GM18907 (cell line): ENCODE measurements at regions not wholly inside any gene's neighbourhood (a gene's known extent, or its start where the extent isn't known, plus 50 kb on each side); places are given as distances from the start of the nearest gene placed in this dataset.

ENCODE experiments used
- ATAC-seq: cut with Tn5 transposase; IDR thresholded peaks from one replicate; pipeline ENCODE4 v1.9.1; 2021; ENCODE audit warnings: mild to moderate bottlenecking, moderate library complexity; ENCODE audit not compliant: unreplicated experiment

GRCh38 chr16:79691007-79691406, 90.5 kb upstream of the MAF start:
- ATAC-seq: no peak

GRCh38 chr16:79690159-79690558, 89.6 kb upstream of the MAF start:
- ATAC-seq: no peak

- no peak for ATAC-seq
Measured at GRCh38 chr16:79687249-79688130, 87.0 kb upstream of the MAF start.

GRCh38 chr16:79685871-79686270, 85.3 kb upstream of the MAF start:
- ATAC-seq: no peak

- ATAC-seq: no peak
Measured at GRCh38 chr16:79679334-79679733, 78.8 kb upstream of the MAF start.

- ATAC-seq: no peak
Measured at GRCh38 chr16:79677799-79678530, 77.4 kb upstream of the MAF start.

- ATAC-seq: no peak
Measured at GRCh38 chr16:79673635-79674034, 73.1 kb upstream of the MAF start.

- ATAC-seq: no peak
Measured at GRCh38 chr16:79672524-79672923, 72.0 kb upstream of the MAF start.

- ATAC-seq: no peak
Measured at GRCh38 chr16:79668502-79668901, 68.0 kb upstream of the MAF start.

- no peak for ATAC-seq
Measured at GRCh38 chr16:79665970-79666369, 65.4 kb upstream of the MAF start.

GRCh38 chr16:79664407-79664806, 63.9 kb upstream of the MAF start:
- no peak for ATAC-seq

GRCh38 chr16:79662669-79663313, 62.3 kb upstream of the MAF start:
- no peak for ATAC-seq

GRCh38 chr16:79662122-79662521, 61.6 kb upstream of the MAF start:
- no peak for ATAC-seq

- no peak for ATAC-seq
Measured at GRCh38 chr16:79661578-79661977, 61.0 kb upstream of the MAF start.

- ATAC-seq: no peak
Measured at GRCh38 chr16:79659344-79659743, 58.8 kb upstream of the MAF start.

GRCh38 chr16:79658301-79659033, 57.9 kb upstream of the MAF start:
- ATAC-seq: no peak

- no peak for ATAC-seq
Measured at GRCh38 chr16:79656553-79657115, 56.1 kb upstream of the MAF start.

- no peak for ATAC-seq
Measured at GRCh38 chr16:79653373-79653891, 52.9 kb upstream of the MAF start.

GRCh38 chr16:79651363-79651762, 50.8 kb upstream of the MAF start:
- no peak for ATAC-seq
